Endodermal cell (in vitro differentiated cells): ENCODE measurements at regions not wholly inside any gene's neighbourhood (a gene's known extent, or its start where the extent isn't known, plus 50 kb on each side); places are given as distances from the start of the nearest gene placed in this dataset.

Experiments used
- DNase-seq: peaks from one replicate; pipeline ENCODE4 v3.0.0-alpha.2; 2017
- H3K27ac ChIP-seq: 2 replicates; pipeline ENCODE4 v1.5.1; 2013; ENCODE audit warnings: mild to moderate bottlenecking, low read depth, low read length, moderate library complexity
- H3K27me3 ChIP-seq: 2 replicates; pipeline ENCODE4 v1.6.1; 2013; ENCODE audit warnings: mild to moderate bottlenecking, low read length, moderate library complexity; ENCODE audit not compliant: insufficient read depth, control insufficient read depth, poor library complexity, severe bottlenecking
- H3K36me3 ChIP-seq: 2 replicates; pipeline ENCODE4 v1.7.0; 2013; ENCODE audit warnings: mild to moderate bottlenecking, low read length, moderate library complexity; ENCODE audit not compliant: control insufficient read depth, insufficient read depth
- H3K4me1 ChIP-seq: one replicate; pipeline ENCODE4 v1.7.0; 2013; ENCODE audit warnings: low read length; ENCODE audit not compliant: control insufficient read depth, insufficient read depth
- H3K4me3 ChIP-seq: 2 replicates; pipeline ENCODE4 v1.5.1; 2013; ENCODE audit warnings: mild to moderate bottlenecking, low read length, moderate library complexity
- H3K9ac ChIP-seq: 2 replicates; pipeline ENCODE4 v1.6.1; 2013; ENCODE audit warnings: mild to moderate bottlenecking, low read length, moderate library complexity; ENCODE audit not compliant: poor library complexity, severe bottlenecking; ENCODE audit errors: extremely low read depth
- H3K9me3 ChIP-seq: 2 replicates; pipeline ENCODE4 v1.6.1; 2013; ENCODE audit warnings: mild to moderate bottlenecking, low read length, moderate library complexity; ENCODE audit not compliant: control insufficient read depth
- H3K27ac Mint-ChIP-seq: 2 replicates; pipeline ENCODE4 v1.8.0; 2020; ENCODE audit warnings: mixed read lengths
- H3K27me3 Mint-ChIP-seq: 2 replicates; pipeline ENCODE4 v1.8.0; 2021; ENCODE audit warnings: mild to moderate bottlenecking, mixed read lengths; ENCODE audit not compliant: insufficient read depth
- H3K36me3 Mint-ChIP-seq: 2 replicates; pipeline ENCODE4 v1.8.0; 2020; ENCODE audit warnings: low read depth, mixed read lengths
- H3K4me1 Mint-ChIP-seq: 2 replicates; pipeline ENCODE4 v1.8.0; 2020; ENCODE audit warnings: mixed read lengths
- H3K4me3 Mint-ChIP-seq: 2 replicates; pipeline ENCODE4 v1.8.0; 2020; ENCODE audit warnings: mild to moderate bottlenecking, moderate library complexity, mixed read lengths
- H3K9me3 Mint-ChIP-seq: 2 replicates; pipeline ENCODE4 v1.8.0; 2020; ENCODE audit warnings: mild to moderate bottlenecking, mixed read lengths
- WGBS, 2 experiments: methylation state at CpG; one replicate each; pipeline versions ENCODE4 v1.1.5 to v1.1.7; 2013; ENCODE audit warnings: missing lambda C conversion rate in 2 of 2, mixed read lengths in 1 of 2; ENCODE audit not compliant: insufficient coverage in 1 of 2, insufficient read length in 1 of 2; 5-methylcytosine and 5-hydroxymethylcytosine counted together
- TF ChIP-seq, protein P1 (sequence below): fragments of 200-600 bp; sonication (generic); conservative IDR thresholded peaks from 2 replicates; pipeline ENCODE4 v1.5.0; 2021; ENCODE audit warnings: antibody characterized with exemption, mild to moderate bottlenecking

DNA sequence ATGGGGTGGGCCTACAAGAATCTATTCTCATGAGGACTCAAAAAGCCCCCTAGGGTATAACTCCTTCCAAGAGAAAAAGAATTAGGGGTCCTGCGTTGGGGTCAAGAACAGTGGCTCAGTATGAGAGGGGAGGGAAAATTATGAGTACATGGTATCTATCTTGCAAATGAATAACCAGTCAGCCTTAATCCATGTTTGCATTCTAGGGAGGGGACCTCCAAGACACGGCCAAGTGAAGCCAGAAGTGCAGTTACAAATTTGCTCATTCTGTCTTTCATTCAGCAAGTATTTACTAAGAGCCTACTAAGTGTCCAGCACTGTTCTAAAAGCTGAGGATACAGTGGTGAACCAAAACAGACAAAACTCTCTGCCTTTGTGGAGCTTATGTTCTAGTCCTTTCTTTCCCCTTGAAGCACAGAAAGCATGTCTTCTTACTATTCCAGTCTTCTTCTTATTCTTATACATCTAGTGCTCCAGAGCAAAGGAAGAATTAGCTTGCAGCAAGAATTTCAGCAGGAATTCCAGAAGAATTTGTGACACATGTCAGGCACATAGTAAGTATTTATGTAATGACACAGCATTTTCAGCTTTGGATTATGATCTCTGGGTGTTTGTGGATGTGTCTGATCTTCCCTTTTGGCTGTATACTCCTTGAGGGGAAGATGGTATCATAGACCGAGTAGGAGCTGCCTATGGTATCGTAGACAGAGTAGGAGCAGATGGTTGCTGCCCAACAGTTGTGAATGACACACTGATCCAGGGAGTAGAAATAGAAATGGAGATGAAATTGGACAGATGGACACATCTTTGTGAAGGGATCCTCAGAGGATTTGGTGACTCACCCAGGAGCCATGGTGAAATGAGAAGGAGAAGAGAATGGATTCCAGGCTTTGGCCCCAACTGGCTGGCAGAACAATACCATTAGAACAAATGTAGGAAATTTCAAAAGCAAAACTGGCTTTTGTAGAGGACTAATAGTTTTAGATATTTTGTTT lies 75.9 kb downstream of the COQ2 start:
- H3K27ac Mint-ChIP-seq = no peak overlapping the region

DNA sequence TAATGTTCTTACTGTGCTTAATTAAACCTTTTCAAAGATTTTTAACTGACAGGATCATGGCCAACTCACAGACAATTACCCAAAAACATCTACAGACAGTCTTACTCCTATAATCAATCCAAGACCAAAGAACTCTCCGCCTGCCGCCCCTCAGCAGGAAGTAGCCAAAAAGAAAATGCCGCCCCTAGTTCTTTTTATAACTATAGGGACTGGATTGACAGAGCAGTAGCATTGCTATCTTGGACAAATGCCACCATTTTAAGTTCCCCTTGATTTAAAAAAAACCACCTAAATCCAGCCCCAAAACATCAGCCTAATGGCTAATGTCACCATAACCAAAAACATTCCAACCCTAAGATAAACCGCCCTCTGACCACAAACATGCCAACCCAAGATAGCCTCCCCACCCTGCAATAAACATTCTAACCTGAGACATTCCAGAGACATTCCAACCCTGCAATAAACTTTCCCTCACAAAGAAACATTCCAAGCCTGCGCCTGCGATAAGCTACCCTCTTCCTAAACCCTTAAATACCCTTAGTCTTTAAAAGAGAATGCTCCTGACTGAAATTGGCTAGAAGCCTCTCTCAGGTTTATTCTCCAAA lies 77.0 kb downstream of the COQ2 start:
- H3K4me3 Mint-ChIP-seq = no peak overlapping the region
- 71 to 74% methylated on average over 5 to 6 of the region's 6 CpGs for WGBS, 2 experiments
- H3K9me3 Mint-ChIP-seq = peaks cover 26% of the 10 kb centered on the region
- no peak overlapping the region for H3K27ac Mint-ChIP-seq
- DNase-seq = no peak
- no peak overlapping the region for H3K9ac ChIP-seq
- no peaks in the 10 kb centered on the region for H3K27me3 ChIP-seq
- no peaks in the 10 kb centered on the region for H3K27me3 Mint-ChIP-seq
- TF ChIP-seq, protein P1, sequence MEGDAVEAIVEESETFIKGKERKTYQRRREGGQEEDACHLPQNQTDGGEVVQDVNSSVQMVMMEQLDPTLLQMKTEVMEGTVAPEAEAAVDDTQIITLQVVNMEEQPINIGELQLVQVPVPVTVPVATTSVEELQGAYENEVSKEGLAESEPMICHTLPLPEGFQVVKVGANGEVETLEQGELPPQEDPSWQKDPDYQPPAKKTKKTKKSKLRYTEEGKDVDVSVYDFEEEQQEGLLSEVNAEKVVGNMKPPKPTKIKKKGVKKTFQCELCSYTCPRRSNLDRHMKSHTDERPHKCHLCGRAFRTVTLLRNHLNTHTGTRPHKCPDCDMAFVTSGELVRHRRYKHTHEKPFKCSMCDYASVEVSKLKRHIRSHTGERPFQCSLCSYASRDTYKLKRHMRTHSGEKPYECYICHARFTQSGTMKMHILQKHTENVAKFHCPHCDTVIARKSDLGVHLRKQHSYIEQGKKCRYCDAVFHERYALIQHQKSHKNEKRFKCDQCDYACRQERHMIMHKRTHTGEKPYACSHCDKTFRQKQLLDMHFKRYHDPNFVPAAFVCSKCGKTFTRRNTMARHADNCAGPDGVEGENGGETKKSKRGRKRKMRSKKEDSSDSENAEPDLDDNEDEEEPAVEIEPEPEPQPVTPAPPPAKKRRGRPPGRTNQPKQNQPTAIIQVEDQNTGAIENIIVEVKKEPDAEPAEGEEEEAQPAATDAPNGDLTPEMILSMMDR = no peak
- H3K4me3 ChIP-seq = no peak overlapping the region
- H3K9me3 ChIP-seq = peaks cover 34% of the 10 kb centered on the region
- no peaks in the 10 kb centered on the region for H3K4me1 ChIP-seq
- no peak overlapping the region for H3K27ac ChIP-seq
- H3K4me1 Mint-ChIP-seq = peaks cover 17% of the 10 kb centered on the region
- peaks cover 5% of the 10 kb centered on the region for H3K36me3 Mint-ChIP-seq
- H3K36me3 ChIP-seq = no peaks in the 10 kb centered on the region

More for the DNA sequence above, 75.9 kb downstream of the COQ2 start:
- Mint-ChIP-seq H3K4me1 (peaks cover 20% of the 10 kb centered on the region), H3K9me3 (peaks cover 26% of the 10 kb centered on the region), H3K27me3 (no peaks in the 10 kb centered on the region), H3K36me3 (peaks cover 5% of the 10 kb centered on the region), H3K4me3 (no peak overlapping the region)
- Histone ChIP-seq H3K9ac (no peak overlapping the region), H3K4me3 (peak overlapping the region; percentile 69), H3K9me3 (peaks cover 40% of the 10 kb centered on the region), H3K4me1 (no peaks in the 10 kb centered on the region), H3K36me3 (no peaks in the 10 kb centered on the region), H3K27ac (no peak overlapping the region), H3K27me3 (no peaks in the 10 kb centered on the region)
- TF ChIP-seq, protein P1 = no peak
- no peak for DNase-seq
- 91 to 100% methylated on average over 3 to 4 of the region's 4 CpGs for WGBS, 2 experiments

DNA sequence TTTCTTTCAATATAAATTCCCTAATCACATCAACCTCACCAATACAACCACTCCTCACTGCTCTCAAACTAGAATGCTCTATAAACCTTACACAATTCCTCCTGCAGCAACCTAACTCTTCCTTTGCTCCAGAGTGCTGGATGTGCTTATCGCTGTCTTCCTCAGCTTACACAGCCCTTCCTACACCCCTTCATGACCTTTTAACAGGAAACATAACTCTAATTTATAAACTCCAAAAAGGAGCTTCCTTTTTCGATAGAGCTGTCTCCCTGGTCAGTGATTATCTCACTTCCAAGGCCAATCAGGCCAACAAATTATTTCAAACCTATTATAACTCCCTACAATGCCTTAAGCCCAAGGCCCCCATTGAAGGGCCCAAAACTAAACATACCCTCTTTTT lies 78.8 kb downstream of the COQ2 start:
- H3K4me1 Mint-ChIP-seq = peaks cover 7% of the 10 kb centered on the region
- H3K27me3 Mint-ChIP-seq = no peaks in the 10 kb centered on the region
- no peak overlapping the region for H3K9ac ChIP-seq
- 49% methylated on average over 2 of the region's 2 CpGs; no CpG with 5 or more reads in 1 of the 2 experiments for WGBS, 2 experiments
- no peak overlapping the region for H3K27ac Mint-ChIP-seq
- no peaks in the 10 kb centered on the region for H3K4me1 ChIP-seq
- no peaks in the 10 kb centered on the region for H3K36me3 ChIP-seq
- peaks cover 5% of the 10 kb centered on the region for H3K36me3 Mint-ChIP-seq
- no peak for DNase-seq
- H3K9me3 Mint-ChIP-seq = peaks cover 26% of the 10 kb centered on the region
- peaks cover 34% of the 10 kb centered on the region for H3K9me3 ChIP-seq
- H3K27ac ChIP-seq = no peak overlapping the region
- TF ChIP-seq, protein P1 = no peak
- H3K27me3 ChIP-seq = no peaks in the 10 kb centered on the region
- no peak overlapping the region for H3K4me3 Mint-ChIP-seq
- no peak overlapping the region for H3K4me3 ChIP-seq
